Adipocyte (in vitro differentiated cells): ENCODE measurements at regions not wholly inside any gene's neighbourhood (a gene's known extent, or its start where the extent isn't known, plus 50 kb on each side); places are given as distances from the start of the nearest gene placed in this dataset.

Experiments
- DNase-seq: peaks from one replicate; pipeline ENCODE4 v3.0.0-alpha.2; 2015; ENCODE audit warnings: low read depth
- H3K27me3 ChIP-seq: replicated peaks from 2 replicates; pipeline ENCODE4 v1.7.0; 2013; ENCODE audit warnings: mild to moderate bottlenecking, low read length, moderate library complexity; ENCODE audit not compliant: control insufficient read depth, insufficient read depth
- H3K36me3 ChIP-seq: 2 replicates; pipeline ENCODE4 v1.7.0; 2013; ENCODE audit warnings: low read length, mild to moderate bottlenecking, moderate library complexity; ENCODE audit not compliant: control insufficient read depth, insufficient read depth, severe bottlenecking
- H3K4me1 ChIP-seq: 2 replicates; pipeline ENCODE4 v1.7.0; 2013; ENCODE audit warnings: mild to moderate bottlenecking, low read length, moderate library complexity; ENCODE audit not compliant: control insufficient read depth, insufficient read depth
- H3K4me3 ChIP-seq: 2 replicates; pipeline ENCODE4 v1.7.0; 2013; ENCODE audit warnings: mild to moderate bottlenecking, low read length, moderate library complexity
- H3K9ac ChIP-seq: 2 replicates; pipeline ENCODE4 v1.7.0; 2013; ENCODE audit warnings: mild to moderate bottlenecking, low read length, moderate library complexity
- H3K9me3 ChIP-seq: 2 replicates; pipeline ENCODE4 v1.7.0; 2013; ENCODE audit warnings: mild to moderate bottlenecking, low read length, moderate library complexity; ENCODE audit not compliant: control insufficient read depth

DNA sequence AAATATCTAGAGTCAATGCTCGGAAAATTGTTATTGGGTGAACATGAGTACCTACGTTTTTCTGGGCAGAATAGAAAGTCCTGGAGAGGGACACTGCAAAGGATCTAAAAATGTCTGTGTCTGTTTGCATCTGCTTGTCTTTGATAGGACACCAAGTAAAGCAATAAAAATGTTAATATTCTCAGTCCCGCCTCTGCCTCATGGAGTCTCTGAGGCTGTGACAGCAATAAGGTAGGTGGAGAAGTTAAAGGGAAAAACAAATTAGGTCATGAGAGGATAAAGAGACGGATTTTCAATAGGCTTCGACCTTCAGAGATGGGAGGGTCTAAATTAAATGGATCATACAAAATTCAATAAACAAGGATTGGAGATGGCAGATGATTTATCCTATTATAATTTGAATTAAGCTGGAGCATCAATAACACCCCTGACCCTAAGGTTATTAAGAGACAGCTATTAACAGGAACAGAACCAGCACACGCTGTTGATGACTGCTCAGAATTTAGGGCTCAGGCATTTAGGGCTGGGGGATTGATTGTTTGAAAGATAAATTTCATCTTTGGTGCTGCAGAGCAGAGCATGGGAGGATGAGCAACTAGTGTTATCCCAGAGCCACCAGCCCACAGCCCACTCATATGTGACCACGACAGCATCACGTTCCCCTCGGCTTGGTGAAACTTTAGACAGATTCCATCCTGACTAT, 620.3 kb upstream of the CDH4 start:
- Histone ChIP-seq H3K4me1 (peaks cover 16% of the 10 kb centered on the region), H3K9me3 (no peaks in the 10 kb centered on the region), H3K4me3 (no peak overlapping the region), H3K9ac (no peak overlapping the region), H3K36me3 (no peaks in the 10 kb centered on the region), H3K27me3 (peaks cover 9% of the 10 kb centered on the region)
- no peak for DNase-seq

DNA sequence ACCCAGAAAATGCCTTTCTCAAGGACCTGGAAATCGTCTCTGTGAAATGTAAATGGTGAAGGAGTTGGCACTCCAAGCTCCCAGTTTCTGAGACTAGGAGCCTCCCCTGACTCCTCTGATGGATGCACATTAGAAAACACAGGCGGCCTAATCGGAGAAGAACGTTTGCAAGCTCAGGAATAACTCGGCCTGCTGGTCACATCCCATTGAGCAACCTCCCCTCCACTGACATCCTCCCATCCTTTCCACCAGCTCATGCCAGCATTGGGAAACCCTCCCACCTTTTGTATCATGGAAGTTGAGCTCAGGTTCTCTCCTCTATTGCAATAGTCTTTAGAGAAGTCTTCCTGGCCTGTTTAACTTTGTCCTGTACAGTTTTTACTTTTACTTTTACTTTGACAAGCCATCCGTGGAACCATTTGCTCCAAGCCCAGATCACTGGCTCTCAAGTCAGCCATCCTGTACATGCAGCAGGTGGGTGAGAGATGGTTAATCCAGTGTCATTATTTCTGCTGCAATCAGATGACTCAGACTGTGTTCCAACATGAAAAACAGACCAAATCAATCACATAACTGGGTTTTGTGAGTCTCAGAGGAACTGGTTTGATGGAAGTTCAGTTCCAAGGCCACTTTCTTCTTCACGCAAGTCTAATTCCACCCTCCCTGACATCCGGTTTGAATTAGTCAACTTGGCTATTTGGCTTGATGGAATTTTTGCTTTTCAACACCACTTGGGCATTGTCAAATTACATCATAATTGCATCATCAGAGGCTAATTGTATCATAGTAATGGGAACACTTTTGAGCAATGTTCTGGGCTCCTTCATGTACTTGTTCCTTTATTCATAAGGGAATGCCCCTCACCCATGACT, 619.4 kb upstream of the CDH4 start:
- Histone ChIP-seq H3K36me3 (no peaks in the 10 kb centered on the region), H3K4me3 (no peak overlapping the region), H3K9ac (no peak overlapping the region), H3K9me3 (no peaks in the 10 kb centered on the region), H3K27me3 (peaks cover 9% of the 10 kb centered on the region), H3K4me1 (peaks cover 16% of the 10 kb centered on the region)
- no peak for DNase-seq

- no peaks in the 10 kb centered on the region for H3K36me3 ChIP-seq
- H3K4me3 ChIP-seq, result no peak overlapping the region
These were observed 617.4 kb upstream of the CDH4 start for GRCh38 chr20:60634491-60635172.

GRCh38 chr20:60636417-60636816, 615.6 kb upstream of the CDH4 start:
- peaks cover 12% of the 10 kb centered on the region for H3K27me3 ChIP-seq
- H3K9ac ChIP-seq, result no peak overlapping the region
- no peaks in the 10 kb centered on the region for H3K9me3 ChIP-seq
- peaks cover 16% of the 10 kb centered on the region for H3K4me1 ChIP-seq
- DNase-seq, result no peak
- no peaks in the 10 kb centered on the region for H3K36me3 ChIP-seq
- no peak overlapping the region for H3K4me3 ChIP-seq

More at GRCh38 chr20:60634491-60635172, 617.4 kb upstream of the CDH4 start:
- Histone ChIP-seq H3K9me3 (no peaks in the 10 kb centered on the region), H3K4me1 (peaks cover 16% of the 10 kb centered on the region), H3K27me3 (peaks cover 9% of the 10 kb centered on the region), H3K9ac (no peak overlapping the region)
- DNase-seq, result no peak

DNA sequence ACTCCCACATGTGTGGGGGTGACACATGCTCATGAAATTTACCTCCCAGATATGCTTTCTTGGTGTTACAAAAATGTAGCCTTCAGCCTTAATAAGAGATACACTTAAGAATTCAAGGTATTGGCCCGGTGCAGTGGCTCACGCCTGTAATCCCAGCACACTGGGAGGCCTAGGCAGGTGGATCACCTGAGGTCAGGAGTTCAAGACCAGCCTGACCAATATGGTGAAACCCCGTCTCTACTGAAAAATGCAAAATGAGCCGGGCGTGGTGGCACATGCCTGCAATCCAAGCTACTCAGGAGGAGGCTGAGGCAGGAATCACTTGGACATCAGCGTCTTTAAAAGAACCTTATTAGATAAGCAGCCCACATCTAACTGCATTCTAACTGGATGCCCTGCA, 614.3 kb upstream of the CDH4 start:
- H3K36me3 ChIP-seq, result no peaks in the 10 kb centered on the region
- no peak for DNase-seq
- H3K9me3 ChIP-seq, result no peaks in the 10 kb centered on the region
- peaks cover 12% of the 10 kb centered on the region for H3K27me3 ChIP-seq
- H3K4me1 ChIP-seq, result peaks cover 7% of the 10 kb centered on the region
- H3K9ac ChIP-seq, result no peak overlapping the region
- no peak overlapping the region for H3K4me3 ChIP-seq

DNA sequence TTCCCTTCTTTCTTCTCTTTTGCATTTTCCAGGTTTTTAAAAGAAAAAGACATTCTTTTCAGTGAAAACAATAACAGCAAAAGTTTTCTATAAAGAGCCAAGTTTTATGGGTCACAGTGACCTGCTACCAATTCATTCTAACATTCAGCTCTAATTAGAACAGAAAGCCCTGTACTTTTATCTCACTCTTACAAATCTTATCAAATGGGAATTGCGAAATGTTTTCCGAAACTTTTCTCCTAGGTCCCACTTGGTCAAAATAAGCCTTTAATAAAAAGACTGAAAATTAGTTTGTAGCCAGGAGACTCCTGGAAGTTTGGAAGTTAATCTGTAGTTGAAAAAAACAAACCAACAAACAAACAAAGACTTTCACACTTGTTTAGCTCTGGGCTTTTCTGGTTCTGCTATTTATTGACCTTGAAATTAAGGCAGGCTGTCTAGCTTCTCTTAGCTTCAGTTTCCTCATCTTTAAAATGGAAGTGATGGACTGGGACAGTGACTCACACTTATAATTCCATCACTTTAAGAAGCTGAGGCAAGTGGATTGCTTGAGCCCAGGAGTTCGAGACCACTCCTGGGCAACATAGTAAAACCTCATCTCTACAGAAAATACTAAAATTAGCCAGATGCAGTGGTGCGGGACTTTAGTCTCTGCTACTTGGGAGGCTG, 613.5 kb upstream of the CDH4 start:
- peaks cover 12% of the 10 kb centered on the region for H3K27me3 ChIP-seq
- DNase-seq, result no peak
- peaks cover 2% of the 10 kb centered on the region for H3K4me1 ChIP-seq
- H3K4me3 ChIP-seq, result no peak overlapping the region
- H3K9ac ChIP-seq, result no peak overlapping the region
- H3K9me3 ChIP-seq, result no peaks in the 10 kb centered on the region
- no peaks in the 10 kb centered on the region for H3K36me3 ChIP-seq

- no peaks in the 10 kb centered on the region for H3K4me1 ChIP-seq
- no peak overlapping the region for H3K4me3 ChIP-seq
- H3K27me3 ChIP-seq, result peaks cover 8% of the 10 kb centered on the region
- DNase-seq, result no peak
- no peak overlapping the region for H3K9ac ChIP-seq
- H3K36me3 ChIP-seq, result no peaks in the 10 kb centered on the region
- peaks cover 10% of the 10 kb centered on the region for H3K9me3 ChIP-seq
These were observed 610.1 kb upstream of the CDH4 start for GRCh38 chr20:60641879-60642447.

DNA sequence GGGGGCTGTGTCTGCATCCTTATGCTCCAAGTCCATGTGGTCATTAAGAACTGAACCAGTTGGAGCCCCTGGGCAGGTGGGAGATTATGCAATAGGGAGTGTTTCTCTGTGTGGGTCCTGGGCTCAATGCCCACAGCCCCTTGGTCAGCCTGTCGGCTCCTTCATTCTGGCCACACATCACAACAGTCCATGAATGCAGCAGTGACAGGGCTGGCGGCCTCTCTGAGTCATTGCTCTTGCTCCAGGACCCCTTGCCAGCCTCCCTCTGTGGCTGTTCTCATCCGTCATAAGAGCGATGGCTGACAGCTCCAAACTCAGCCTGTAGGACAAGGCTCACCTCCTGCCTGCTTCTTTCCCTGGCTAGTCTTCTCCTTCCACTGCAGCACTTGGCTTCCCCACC, 609.5 kb upstream of the CDH4 start:
- no peak overlapping the region for H3K9ac ChIP-seq
- no peaks in the 10 kb centered on the region for H3K4me1 ChIP-seq
- H3K4me3 ChIP-seq, result no peak overlapping the region
- DNase-seq, result no peak
- H3K27me3 ChIP-seq, result peaks cover 8% of the 10 kb centered on the region
- H3K36me3 ChIP-seq, result no peaks in the 10 kb centered on the region
- H3K9me3 ChIP-seq, result peaks cover 16% of the 10 kb centered on the region

GRCh38 chr20:60648556-60648955, 603.5 kb upstream of the CDH4 start:
- no peak for DNase-seq
- Histone ChIP-seq H3K9ac (no peak overlapping the region), H3K9me3 (peaks cover 25% of the 10 kb centered on the region), H3K36me3 (no peaks in the 10 kb centered on the region), H3K27me3 (peaks cover 2% of the 10 kb centered on the region), H3K4me3 (no peak overlapping the region), H3K4me1 (peaks cover 14% of the 10 kb centered on the region)

DNA sequence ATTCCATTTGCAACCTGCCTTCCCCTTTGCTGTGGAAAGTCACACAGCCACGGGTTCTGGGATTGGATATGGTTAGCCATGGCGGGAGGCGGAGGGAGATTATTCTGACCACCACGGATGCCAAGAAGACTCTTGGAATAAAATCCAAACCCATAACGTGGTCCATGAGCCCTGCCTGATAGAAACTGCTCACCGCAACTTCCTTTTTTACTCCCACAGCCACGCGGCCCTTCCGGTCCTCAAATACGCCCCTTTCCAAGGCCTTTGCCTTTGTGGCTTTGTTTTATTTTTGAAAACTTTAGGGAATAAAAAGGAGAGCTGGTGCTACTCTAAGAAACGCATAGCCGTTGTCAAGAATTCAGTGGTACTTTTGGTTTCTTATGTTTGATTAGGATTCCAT, 602.5 kb upstream of the CDH4 start:
- peaks cover 26% of the 10 kb centered on the region for H3K9me3 ChIP-seq
- no peak for DNase-seq
- H3K36me3 ChIP-seq, result no peaks in the 10 kb centered on the region
- H3K9ac ChIP-seq, result no peak overlapping the region
- H3K4me3 ChIP-seq, result no peak overlapping the region
- H3K27me3 ChIP-seq, result no peaks in the 10 kb centered on the region
- H3K4me1 ChIP-seq, result peaks cover 19% of the 10 kb centered on the region
